SK-N-MC (cell line): ENCODE measurements at regions not wholly inside any gene's neighbourhood (a gene's known extent, or its start where the extent isn't known, plus 50 kb on each side); places are given as distances from the start of the nearest gene placed in this dataset.
"Not testable (repeated sequence)": the region's sequence is repeated elsewhere in the genome, so short reads cannot be mapped to it uniquely, and the experiment has no call there.

ENCODE experiments used
- DNase-seq: peaks from one replicate; pipeline ENCODE4 v3.0.0-alpha.2; 2011; ENCODE audit warnings: low read depth, low spot score
- H3K27ac ChIP-seq: fragments of 200-600 bp; sonication (generic); 2 replicates; pipeline ENCODE4 v1.5.1; 2016; ENCODE audit warnings: mixed run types
- H3K36me3 ChIP-seq: fragments of 200-600 bp; sonication (generic); 2 replicates; pipeline ENCODE4 v1.6.1; 2017; ENCODE audit warnings: antibody characterized with exemption, low read length, mixed read lengths; ENCODE audit not compliant: insufficient read depth
- H3K4me3 ChIP-seq: fragments of 200-600 bp; sonication (generic); 2 replicates; pipeline ENCODE4 v1.5.1; 2016
- H3K9ac ChIP-seq: fragments of 200-600 bp; sonication (generic); 2 replicates; pipeline ENCODE4 v1.8.0; 2017; ENCODE audit warnings: mixed run types, mixed read lengths; ENCODE audit not compliant: insufficient read length
- H3K9me3 ChIP-seq: fragments of 200-600 bp; sonication (generic); 2 replicates; pipeline ENCODE4 v1.6.1; 2017; ENCODE audit warnings: low read depth, mild to moderate bottlenecking, antibody characterized with exemption, low read length, moderate library complexity, mixed read lengths
- EZH2 ChIP-seq: fragments of 200-600 bp; sonication (generic); IDR thresholded peaks from one replicate; pipeline ENCODE4 v1.6.1; 2017; ENCODE audit warnings: antibody characterized with exemption
- FOXP2 ChIP-seq: optimal IDR thresholded peaks from 2 replicates; pipeline ENCODE3; 2011; ENCODE audit warnings: mild to moderate bottlenecking, moderate library complexity; ENCODE audit not compliant: insufficient read depth; ENCODE audit errors: extremely low read length, control extremely low read depth
- POLR2AphosphoS5 ChIP-seq: IDR thresholded peaks from 2 replicates; pipeline ENCODE4 v1.6.1; 2012; ENCODE audit warnings: mild to moderate bottlenecking, low read depth, low read length, borderline replicate concordance

DNA sequence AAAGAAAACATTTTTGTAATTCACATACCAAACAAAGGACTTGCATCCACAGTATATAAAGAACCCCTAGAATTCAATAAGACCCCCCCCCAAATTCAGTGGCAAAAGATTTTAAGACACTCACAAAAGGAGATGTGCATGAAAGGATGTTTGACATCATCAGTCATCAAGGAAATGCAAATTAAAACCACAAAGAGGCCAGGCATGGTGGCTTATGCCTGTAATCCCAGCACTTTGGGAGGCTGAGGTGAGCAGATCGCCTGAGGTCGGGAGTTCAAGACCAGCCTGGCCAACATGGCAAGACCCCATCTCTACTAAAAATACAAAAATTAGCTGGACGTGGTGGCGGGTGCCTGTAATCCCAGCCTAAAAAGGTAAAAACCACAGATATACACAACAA is 61.3 kb downstream of the AIPL1 start:
- H3K4me3 ChIP-seq, H3K27ac ChIP-seq, DNase-seq, H3K36me3 ChIP-seq, H3K9ac ChIP-seq, H3K9me3 ChIP-seq: not testable (repeated sequence)

DNA sequence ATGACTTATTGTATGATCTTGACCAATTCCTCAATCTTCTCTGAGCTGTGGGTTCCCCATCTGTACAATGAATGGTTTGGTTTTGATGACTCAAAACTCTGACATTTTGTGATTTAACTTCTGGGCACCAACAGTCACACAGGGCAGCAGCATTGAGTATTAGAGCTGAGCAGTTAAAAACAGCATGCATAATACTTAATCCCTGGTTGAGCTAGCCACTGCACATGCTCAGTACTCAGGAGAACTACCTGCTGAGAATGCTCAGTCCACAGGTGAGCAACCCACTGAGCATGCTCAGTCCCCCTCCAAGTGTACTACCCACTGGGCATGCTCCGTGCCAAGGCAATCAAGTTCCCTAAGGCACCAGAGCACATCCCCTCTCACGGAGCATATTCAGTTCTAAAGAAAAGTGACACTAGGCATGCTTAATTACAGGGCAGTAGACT is 68.7 kb downstream of the AIPL1 start:
- Histone ChIP-seq H3K27ac (no peak overlapping the region), H3K9ac (no peak overlapping the region), H3K9me3 (no peaks in the 10 kb centered on the region), H3K4me3 (no peak overlapping the region), H3K36me3 (no peaks in the 10 kb centered on the region)
- no peak for DNase-seq
- TF ChIP-seq POLR2AphosphoS5 (no peak), FOXP2 (no peak), EZH2 (no peak)

DNA sequence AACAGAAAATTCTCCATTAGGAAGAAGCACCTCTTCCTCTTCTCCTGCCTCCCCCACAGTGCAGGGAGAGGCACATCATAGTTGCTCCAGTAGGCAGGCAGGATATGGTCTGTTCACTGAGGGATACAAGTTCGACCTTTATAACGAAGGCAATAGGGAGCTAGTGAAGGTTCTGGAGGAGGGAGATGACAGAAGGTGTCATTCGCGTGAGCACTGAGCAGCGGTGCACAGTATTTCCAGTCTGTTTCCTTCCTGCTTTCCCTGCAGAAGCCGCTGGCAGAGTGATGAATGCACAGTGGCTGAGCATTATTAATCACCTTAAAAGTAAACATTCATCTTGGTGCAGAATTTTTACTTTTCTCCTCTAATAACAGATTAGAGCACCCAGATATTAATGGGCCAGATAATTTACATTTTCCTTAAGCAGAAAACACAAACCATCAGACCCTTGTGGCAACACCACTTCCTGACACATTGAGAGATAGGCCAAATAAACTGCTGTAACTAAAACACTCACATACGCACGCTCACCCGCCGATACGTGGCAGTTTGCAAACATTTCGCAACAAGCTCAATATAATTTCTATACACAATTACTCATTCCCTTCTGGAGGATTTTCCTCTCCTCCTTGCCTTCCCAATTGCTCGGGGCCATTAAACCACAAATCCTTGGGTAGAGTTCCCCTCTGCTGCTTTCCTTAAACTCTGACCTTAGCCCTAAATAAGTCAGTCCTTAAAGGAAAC is 69.5 kb downstream of the AIPL1 start:
- no peak for DNase-seq
- Histone ChIP-seq H3K27ac (no peak overlapping the region), H3K9ac (no peak overlapping the region), H3K36me3 (no peaks in the 10 kb centered on the region), H3K9me3 (no peaks in the 10 kb centered on the region), H3K4me3 (no peak overlapping the region)
- TF ChIP-seq FOXP2 = no peak
- no peak for TF ChIP-seq POLR2AphosphoS5
- TF ChIP-seq EZH2 = no peak

DNA sequence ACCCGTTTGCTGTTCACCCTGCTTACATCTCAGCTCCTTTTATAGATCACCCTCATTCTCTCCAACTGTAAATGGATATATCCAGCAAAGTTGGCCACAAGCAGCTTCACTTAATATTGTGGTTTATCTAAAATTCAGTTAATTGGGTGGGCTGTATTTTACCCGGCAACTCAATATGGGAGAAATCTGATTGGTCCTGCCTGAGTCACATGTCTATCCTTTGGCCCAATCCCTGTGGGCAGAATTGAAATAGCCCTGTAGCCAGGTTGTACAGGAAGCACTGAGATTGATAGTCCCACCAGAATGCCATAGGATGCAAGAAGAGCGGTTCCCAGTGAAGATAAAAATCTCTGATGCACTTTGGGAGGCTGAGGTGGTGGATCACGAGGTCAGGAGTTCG is 73.2 kb downstream of the AIPL1 start:
- no peaks in the 10 kb centered on the region for H3K9me3 ChIP-seq
- H3K27ac ChIP-seq = no peak overlapping the region
- DNase-seq = no peak
- H3K4me3 ChIP-seq = no peak overlapping the region
- no peak for TF ChIP-seq FOXP2
- TF ChIP-seq POLR2AphosphoS5 = no peak
- no peak for TF ChIP-seq EZH2
- H3K9ac ChIP-seq = no peak overlapping the region
- H3K36me3 ChIP-seq = no peaks in the 10 kb centered on the region

DNA sequence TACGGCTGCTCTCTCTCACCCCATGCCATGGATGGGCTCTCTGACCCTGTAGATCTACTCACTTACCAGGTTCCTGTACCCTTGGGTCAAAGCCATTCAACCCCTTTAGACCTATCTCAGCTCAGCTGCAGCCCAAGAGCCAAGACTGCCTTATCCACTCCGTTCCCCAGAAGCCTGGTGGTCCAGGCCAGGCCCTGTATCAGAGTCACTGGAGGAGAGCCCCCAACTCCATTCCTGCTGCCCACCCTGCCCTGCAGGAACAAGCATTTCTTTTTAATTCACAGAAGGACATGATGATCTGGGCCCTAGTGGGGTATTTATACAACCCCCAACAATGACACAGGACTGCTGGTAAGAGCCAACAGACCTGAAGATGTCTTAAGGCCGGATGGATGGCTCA is 76.8 kb downstream of the AIPL1 start:
- H3K9me3 ChIP-seq = no peaks in the 10 kb centered on the region
- H3K9ac ChIP-seq = no peak overlapping the region
- H3K4me3 ChIP-seq = no peak overlapping the region
- no peak for DNase-seq
- no peaks in the 10 kb centered on the region for H3K36me3 ChIP-seq
- TF ChIP-seq POLR2AphosphoS5 = no peak
- TF ChIP-seq FOXP2 = no peak
- H3K27ac ChIP-seq = no peak overlapping the region

DNA sequence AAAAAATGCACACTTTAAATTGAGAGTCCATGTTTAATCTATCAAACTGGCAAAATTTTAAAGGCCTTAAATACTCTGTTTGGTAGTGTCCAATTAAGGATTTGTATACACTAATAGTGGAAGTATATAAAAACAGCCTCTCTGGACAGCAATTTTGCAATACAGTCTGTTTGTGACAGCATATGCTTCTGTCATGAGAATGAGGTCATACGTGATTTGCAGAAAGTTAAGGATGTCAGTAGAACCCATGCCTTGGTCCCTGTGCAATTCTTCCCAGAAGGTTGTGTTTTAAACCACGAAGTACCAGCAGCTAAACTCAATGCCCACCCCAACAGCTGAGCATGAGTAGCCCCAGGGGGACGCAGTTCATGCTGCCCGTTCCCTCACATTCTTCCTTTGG is 78.4 kb downstream of the AIPL1 start:
- no peaks in the 10 kb centered on the region for H3K9me3 ChIP-seq
- TF ChIP-seq EZH2 (no peak), FOXP2 (no peak)

DNA sequence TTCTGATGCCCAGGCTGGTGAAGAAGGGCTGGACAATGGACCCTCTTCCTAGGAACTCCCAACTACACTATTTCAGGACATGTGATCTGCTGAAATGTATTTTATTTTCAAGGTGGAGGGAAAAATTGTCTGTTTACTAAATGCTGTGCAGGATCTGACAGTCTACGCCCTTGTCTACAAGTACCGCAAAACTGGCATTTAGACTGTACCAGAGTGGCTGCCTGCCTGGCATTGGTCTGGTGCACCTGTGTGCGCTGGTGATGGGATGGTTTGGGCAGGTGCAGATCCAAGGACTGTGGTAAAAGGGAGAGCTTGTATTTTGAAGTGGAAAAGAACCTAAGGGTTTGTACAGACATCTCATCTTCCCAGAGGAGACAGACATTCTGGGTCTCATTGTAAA is 79.7 kb downstream of the AIPL1 start:
- Histone ChIP-seq H3K9me3 (no peaks in the 10 kb centered on the region), H3K9ac (no peak overlapping the region), H3K4me3 (no peak overlapping the region), H3K36me3 (no peaks in the 10 kb centered on the region), H3K27ac (no peak overlapping the region)
- no peak for TF ChIP-seq POLR2AphosphoS5
- TF ChIP-seq EZH2 = no peak
- TF ChIP-seq FOXP2 = no peak
- DNase-seq = no peak

More for the DNA sequence above, 78.4 kb downstream of the AIPL1 start:
- no peak for DNase-seq
- Histone ChIP-seq H3K4me3 (no peak overlapping the region), H3K9ac (no peak overlapping the region), H3K27ac (no peak overlapping the region), H3K36me3 (no peaks in the 10 kb centered on the region)

DNA sequence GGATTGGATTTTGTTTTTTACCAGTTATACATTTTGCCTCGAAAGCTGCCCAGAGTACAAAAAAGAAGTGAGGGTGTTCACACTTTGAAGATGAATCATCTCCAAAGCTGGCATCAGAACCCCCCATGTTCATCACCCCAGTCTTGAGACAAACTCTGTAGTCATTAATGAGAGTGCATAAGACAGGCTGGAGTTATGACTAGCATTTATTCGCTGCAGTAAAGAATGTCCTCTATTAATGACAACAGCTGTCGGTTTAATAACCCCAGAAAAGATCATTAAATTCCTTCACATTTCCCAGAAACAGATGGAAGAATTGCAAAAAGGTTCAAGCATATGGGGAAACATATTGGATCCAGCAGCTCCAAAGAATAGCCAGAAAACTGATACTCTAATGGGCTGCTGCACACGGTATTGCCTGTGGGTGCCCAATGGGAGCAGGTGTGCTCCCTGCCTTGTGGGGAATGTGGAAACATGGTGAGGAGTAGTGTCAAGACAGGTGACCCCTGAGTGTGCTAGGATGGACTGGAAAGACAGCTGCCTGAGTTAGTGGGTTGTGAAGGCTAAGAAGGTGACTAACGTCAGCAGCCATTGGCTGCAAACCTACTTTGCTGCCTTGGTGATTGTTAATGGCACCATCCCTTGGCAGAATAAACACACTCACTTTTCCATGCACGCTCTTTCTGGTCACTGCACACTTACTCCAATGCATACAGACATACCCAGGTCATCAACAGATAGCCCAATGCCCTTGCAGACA is 81.9 kb downstream of the AIPL1 start:
- H3K9me3 ChIP-seq = no peaks in the 10 kb centered on the region
- no peaks in the 10 kb centered on the region for H3K36me3 ChIP-seq
- no peak overlapping the region for H3K27ac ChIP-seq
- H3K4me3 ChIP-seq = no peak overlapping the region
- DNase-seq = no peak
- no peak overlapping the region for H3K9ac ChIP-seq
- TF ChIP-seq FOXP2 (no peak), POLR2AphosphoS5 (no peak), EZH2 (no peak)

DNA sequence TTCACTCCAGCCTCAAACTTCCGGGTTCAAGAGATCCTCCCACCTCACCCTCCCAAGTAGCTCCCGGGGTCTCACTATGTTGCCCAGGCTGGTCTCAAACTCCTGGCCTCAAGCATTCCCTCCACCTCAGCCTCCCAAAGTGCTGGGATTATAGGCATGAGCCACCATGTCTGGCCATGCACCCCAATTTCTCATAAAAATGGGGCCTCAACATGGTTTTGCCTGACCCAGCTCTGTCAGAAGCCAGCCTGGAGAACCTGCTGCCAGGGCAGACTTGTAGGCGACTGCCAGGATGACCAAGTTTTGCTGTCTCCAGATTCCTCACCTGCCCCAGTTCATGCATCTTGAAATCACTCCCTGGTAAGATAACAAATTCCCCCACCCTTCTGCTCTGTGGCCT is 82.9 kb downstream of the AIPL1 start:
- no peaks in the 10 kb centered on the region for H3K36me3 ChIP-seq
- no peak for TF ChIP-seq POLR2AphosphoS5
- TF ChIP-seq EZH2 = no peak
- no peak for TF ChIP-seq FOXP2
- no peak overlapping the region for H3K27ac ChIP-seq
- DNase-seq = no peak
- H3K4me3 ChIP-seq = no peak overlapping the region
- H3K9ac ChIP-seq = no peak overlapping the region
- H3K9me3 ChIP-seq = no peaks in the 10 kb centered on the region
